ENCODE measurements at regions not wholly inside any gene's neighbourhood (a gene's known extent, or its start where the extent isn't known, plus 50 kb on each side); places are given as distances from the start of the nearest gene placed in this dataset.

GRCh38 chr5:97436405-97436804 lies 253.4 kb upstream of the RIOK2 start:
- TF ChIP-seq, protein P1, sequence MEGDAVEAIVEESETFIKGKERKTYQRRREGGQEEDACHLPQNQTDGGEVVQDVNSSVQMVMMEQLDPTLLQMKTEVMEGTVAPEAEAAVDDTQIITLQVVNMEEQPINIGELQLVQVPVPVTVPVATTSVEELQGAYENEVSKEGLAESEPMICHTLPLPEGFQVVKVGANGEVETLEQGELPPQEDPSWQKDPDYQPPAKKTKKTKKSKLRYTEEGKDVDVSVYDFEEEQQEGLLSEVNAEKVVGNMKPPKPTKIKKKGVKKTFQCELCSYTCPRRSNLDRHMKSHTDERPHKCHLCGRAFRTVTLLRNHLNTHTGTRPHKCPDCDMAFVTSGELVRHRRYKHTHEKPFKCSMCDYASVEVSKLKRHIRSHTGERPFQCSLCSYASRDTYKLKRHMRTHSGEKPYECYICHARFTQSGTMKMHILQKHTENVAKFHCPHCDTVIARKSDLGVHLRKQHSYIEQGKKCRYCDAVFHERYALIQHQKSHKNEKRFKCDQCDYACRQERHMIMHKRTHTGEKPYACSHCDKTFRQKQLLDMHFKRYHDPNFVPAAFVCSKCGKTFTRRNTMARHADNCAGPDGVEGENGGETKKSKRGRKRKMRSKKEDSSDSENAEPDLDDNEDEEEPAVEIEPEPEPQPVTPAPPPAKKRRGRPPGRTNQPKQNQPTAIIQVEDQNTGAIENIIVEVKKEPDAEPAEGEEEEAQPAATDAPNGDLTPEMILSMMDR (IDR thresholded peaks at IDR 0.05), result no peak
- no peak for TF ChIP-seq POLR2A (IDR thresholded peaks at IDR 0.05)

Data from uterus (tissue), 2 donors.